KMS-11 (cell line): ENCODE measurements at regions not wholly inside any gene's neighbourhood (a gene's known extent, or its start where the extent isn't known, plus 50 kb on each side); places are given as distances from the start of the nearest gene placed in this dataset.
"Not testable (repeated sequence)": the region's sequence is repeated elsewhere in the genome, so short reads cannot be mapped to it uniquely, and the experiment has no call there.

Experiments used
- H2AFZ ChIP-seq: fragments of 200-600 bp; sonication (generic); 2 replicates; pipeline ENCODE4 v1.6.1; 2016; ENCODE audit warnings: antibody characterized with exemption, mixed run types, low read depth
- H3K27ac ChIP-seq: fragments of 200-600 bp; sonication (generic); 2 replicates; pipeline ENCODE4 v1.6.1; 2016; ENCODE audit warnings: mild to moderate bottlenecking, mixed run types
- H3K27me3 ChIP-seq: fragments of 200-600 bp; sonication (generic); 2 replicates; pipeline ENCODE4 v1.6.1; 2017; ENCODE audit warnings: mild to moderate bottlenecking, low read depth, mixed run types, moderate library complexity; ENCODE audit not compliant: insufficient read depth
- H3K36me3 ChIP-seq: fragments of 200-600 bp; sonication (generic); 2 replicates; pipeline ENCODE4 v1.6.1; 2017; ENCODE audit warnings: mild to moderate bottlenecking, mixed run types; ENCODE audit not compliant: insufficient read depth
- H3K4me1 ChIP-seq: fragments of 200-600 bp; sonication (generic); 2 replicates; pipeline ENCODE4 v1.6.1; 2016; ENCODE audit warnings: mild to moderate bottlenecking, low read depth, mixed run types; ENCODE audit not compliant: poor library complexity, severe bottlenecking
- H3K4me2 ChIP-seq: fragments of 200-600 bp; sonication (generic); 2 replicates; pipeline ENCODE4 v1.7.0; 2016; ENCODE audit warnings: mild to moderate bottlenecking, mixed run types
- H3K4me3 ChIP-seq: fragments of 200-600 bp; sonication (generic); IDR thresholded peaks from 2 replicates; pipeline ENCODE4 v1.6.1; 2017; ENCODE audit warnings: low read depth, low read length, mixed read lengths; ENCODE audit not compliant: insufficient read depth
- H3K79me2 ChIP-seq: fragments of 200-600 bp; sonication (generic); 2 replicates; pipeline ENCODE4 v1.6.1; 2016; ENCODE audit warnings: low read depth, mixed run types; ENCODE audit not compliant: insufficient read depth
- H3K9ac ChIP-seq: fragments of 200-600 bp; sonication (generic); 2 replicates; pipeline ENCODE4 v1.6.1; 2016; ENCODE audit warnings: mild to moderate bottlenecking, mixed run types
- H4K20me1 ChIP-seq: fragments of 200-600 bp; sonication (generic); 2 replicates; pipeline ENCODE4 v1.6.1; 2016; ENCODE audit warnings: mild to moderate bottlenecking, mixed run types; ENCODE audit not compliant: insufficient read depth
- CTCF ChIP-seq: fragments of 200-600 bp; sonication (generic); conservative IDR thresholded peaks from 2 replicates; pipeline ENCODE4 v1.6.1; 2017; ENCODE audit warnings: low read depth, mild to moderate bottlenecking, antibody characterized with exemption, low read length, moderate library complexity, mixed read lengths

- no peaks in the 10 kb centered on the region for H3K27me3 ChIP-seq
- no peaks in the 10 kb centered on the region for H3K4me1 ChIP-seq
- no peak overlapping the region for H3K4me2 ChIP-seq
- peak; percentile 63 for TF ChIP-seq CTCF
- H3K4me3 ChIP-seq, result no peak overlapping the region
- no peak overlapping the region for H3K27ac ChIP-seq
- no peak overlapping the region for H3K9ac ChIP-seq
- no peaks in the 10 kb centered on the region for H3K79me2 ChIP-seq
- no peaks in the 10 kb centered on the region for H4K20me1 ChIP-seq
- H2AFZ ChIP-seq, result no peak overlapping the region
- no peaks in the 10 kb centered on the region for H3K36me3 ChIP-seq
Observed at GRCh38 chr9:86614871-86615849, 260.9 kb upstream of the TUT7 start.

GRCh38 chr9:86613943-86614342 lies 259.7 kb upstream of the TUT7 start:
- Histone ChIP-seq H3K4me2 (no peak overlapping the region), H3K36me3 (no peaks in the 10 kb centered on the region), H3K9ac (no peak overlapping the region), H3K4me1 (no peaks in the 10 kb centered on the region), H4K20me1 (no peaks in the 10 kb centered on the region), H3K4me3 (no peak overlapping the region), H2AFZ (no peak overlapping the region), H3K27ac (no peak overlapping the region), H3K27me3 (no peaks in the 10 kb centered on the region), H3K79me2 (no peaks in the 10 kb centered on the region)
- TF ChIP-seq CTCF, result no peak

GRCh38 chr9:86611534-86611933 lies 257.3 kb upstream of the TUT7 start:
- H3K4me1 ChIP-seq, H3K4me2 ChIP-seq, H3K36me3 ChIP-seq, H3K4me3 ChIP-seq, H3K79me2 ChIP-seq, H3K27ac ChIP-seq, H4K20me1 ChIP-seq, H3K27me3 ChIP-seq, H3K9ac ChIP-seq, H2AFZ ChIP-seq: not testable (repeated sequence)

GRCh38 chr9:86605303-86605702 lies 251.1 kb upstream of the TUT7 start:
- no peak for TF ChIP-seq CTCF
- no peak overlapping the region for H3K4me2 ChIP-seq
- H3K4me3 ChIP-seq, result no peak overlapping the region
- H2AFZ ChIP-seq, result no peak overlapping the region
- H3K79me2 ChIP-seq, result no peaks in the 10 kb centered on the region
- H3K27me3 ChIP-seq, result no peaks in the 10 kb centered on the region
- H3K27ac ChIP-seq, result no peak overlapping the region
- H3K4me1 ChIP-seq, result no peaks in the 10 kb centered on the region
- no peaks in the 10 kb centered on the region for H4K20me1 ChIP-seq
- H3K9ac ChIP-seq, result no peak overlapping the region
- H3K36me3 ChIP-seq, result no peaks in the 10 kb centered on the region

GRCh38 chr9:86604741-86605140 lies 250.5 kb upstream of the TUT7 start:
- no peak for TF ChIP-seq CTCF
- Histone ChIP-seq H3K9ac (no peak overlapping the region), H3K4me3 (no peak overlapping the region), H2AFZ (no peak overlapping the region), H3K27ac (no peak overlapping the region), H4K20me1 (no peaks in the 10 kb centered on the region), H3K79me2 (no peaks in the 10 kb centered on the region), H3K4me2 (no peak overlapping the region), H3K27me3 (no peaks in the 10 kb centered on the region), H3K4me1 (no peaks in the 10 kb centered on the region), H3K36me3 (no peaks in the 10 kb centered on the region)
